IPS-15b (cell line): ENCODE measurements at regions not wholly inside any gene's neighbourhood (a gene's known extent, or its start where the extent isn't known, plus 50 kb on each side); places are given as distances from the start of the nearest gene placed in this dataset.

Source experiments
- H3K27me3 ChIP-seq: one replicate; pipeline ENCODE4 v1.6.1; 2013; ENCODE audit warnings: low read length; ENCODE audit not compliant: control insufficient read depth, insufficient read depth
- H3K36me3 ChIP-seq: one replicate; pipeline ENCODE4 v1.6.1; 2013; ENCODE audit warnings: low read length; ENCODE audit not compliant: control insufficient read depth, insufficient read depth
- H3K4me1 ChIP-seq: one replicate; pipeline ENCODE4 v1.6.1; 2013; ENCODE audit warnings: mild to moderate bottlenecking, low read length; ENCODE audit not compliant: control insufficient read depth, insufficient read depth
- H3K4me3 ChIP-seq: one replicate; pipeline ENCODE4 v1.5.1; 2013; ENCODE audit warnings: low read depth, low read length
- H3K9ac ChIP-seq: one replicate; pipeline ENCODE4 v1.6.1; 2013; ENCODE audit warnings: low read depth, mild to moderate bottlenecking, low read length
- H3K9me3 ChIP-seq: one replicate; pipeline ENCODE4 v1.6.1; 2013; ENCODE audit warnings: mild to moderate bottlenecking, low read length; ENCODE audit not compliant: control insufficient read depth, insufficient read depth

DNA sequence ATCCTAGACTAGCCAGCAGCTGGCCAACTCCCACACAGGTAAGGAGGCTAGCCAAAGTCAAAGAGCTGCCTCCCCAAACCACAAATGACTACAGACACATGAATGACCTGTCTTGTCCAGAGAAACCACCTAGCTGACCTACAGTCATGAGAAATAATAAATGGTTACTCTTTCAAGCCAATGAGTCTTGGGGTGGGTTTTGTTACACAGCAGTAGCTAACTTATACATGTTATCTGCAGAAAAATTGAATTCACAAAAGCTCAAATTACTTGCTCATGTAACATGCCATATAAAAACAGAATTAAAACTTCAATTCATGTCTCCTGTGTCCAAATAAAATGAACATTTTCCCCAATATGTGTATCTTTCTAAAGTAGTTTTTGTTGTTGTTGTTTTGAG, 307.4 kb upstream of the NR2F2 start:
- Histone ChIP-seq H3K4me1 (no peaks in the 10 kb centered on the region), H3K4me3 (no peak overlapping the region), H3K36me3 (no peaks in the 10 kb centered on the region), H3K9ac (no peak overlapping the region), H3K27me3 (no peaks in the 10 kb centered on the region), H3K9me3 (no peaks in the 10 kb centered on the region)

DNA sequence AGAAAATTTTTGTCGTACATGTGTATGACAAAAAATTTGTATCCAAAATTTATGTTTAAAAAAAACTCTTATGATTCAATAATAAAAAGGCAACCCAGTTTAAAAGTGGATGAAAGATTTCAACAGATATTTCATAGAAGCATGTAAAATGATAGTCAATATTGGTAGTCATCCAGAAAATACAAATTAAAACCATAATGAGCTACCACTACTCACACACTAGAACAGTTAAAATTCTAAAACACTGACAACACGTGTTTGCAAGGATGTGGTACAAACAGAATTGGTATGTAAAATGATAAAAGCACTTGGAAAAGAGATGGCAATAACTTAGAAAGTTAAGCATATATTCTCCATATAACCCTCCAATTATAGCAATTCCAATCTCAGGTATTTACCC, 303.0 kb upstream of the NR2F2 start:
- no peaks in the 10 kb centered on the region for H3K9me3 ChIP-seq
- H3K27me3 ChIP-seq: no peaks in the 10 kb centered on the region
- no peaks in the 10 kb centered on the region for H3K4me1 ChIP-seq
- H3K36me3 ChIP-seq: no peaks in the 10 kb centered on the region
- no peak overlapping the region for H3K4me3 ChIP-seq
- H3K9ac ChIP-seq: no peak overlapping the region

DNA sequence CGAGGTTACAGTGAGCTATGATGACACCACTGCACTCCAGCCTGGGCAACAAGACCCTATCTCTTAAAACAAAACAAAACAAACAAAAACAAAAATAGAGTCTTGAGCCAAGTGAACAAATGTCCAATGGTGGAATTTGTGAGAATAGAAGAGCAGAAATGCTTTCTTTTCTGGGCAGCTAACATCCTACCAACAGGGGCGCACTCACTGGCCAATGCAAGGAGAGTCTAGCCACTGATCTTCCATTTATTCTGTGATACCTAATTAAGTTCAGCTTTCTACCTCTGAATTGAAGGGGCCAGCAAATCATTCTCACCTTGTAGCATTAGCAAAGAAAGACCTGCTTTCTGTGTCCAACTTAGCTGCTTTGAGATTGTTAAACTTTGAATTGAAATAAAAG, 301.9 kb upstream of the NR2F2 start:
- H3K9me3 ChIP-seq: no peaks in the 10 kb centered on the region
- H3K4me1 ChIP-seq: no peaks in the 10 kb centered on the region
- no peaks in the 10 kb centered on the region for H3K27me3 ChIP-seq
- no peaks in the 10 kb centered on the region for H3K36me3 ChIP-seq
- H3K9ac ChIP-seq: no peak overlapping the region
- H3K4me3 ChIP-seq: no peak overlapping the region

DNA sequence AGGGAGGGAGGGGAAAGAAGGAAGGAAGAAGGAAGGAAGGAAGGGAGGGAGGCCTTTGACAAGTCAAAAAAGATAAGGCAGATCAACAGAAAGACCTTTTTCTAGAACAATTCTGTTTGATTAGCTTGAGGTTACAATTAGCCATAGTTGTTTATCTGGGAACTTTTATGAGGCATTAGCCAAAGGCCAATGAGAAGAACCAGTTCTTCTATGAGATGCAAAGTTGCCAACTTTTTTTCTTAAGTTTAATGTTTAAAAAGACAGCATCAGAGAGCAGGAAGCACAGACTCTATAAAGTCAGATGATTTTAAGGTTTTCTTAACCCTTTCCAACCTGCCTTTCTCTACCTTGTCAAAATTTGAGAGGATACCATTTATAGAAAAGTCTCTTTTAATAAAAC, 301.3 kb upstream of the NR2F2 start:
- Histone ChIP-seq H3K9me3 (no peaks in the 10 kb centered on the region), H3K4me3 (no peak overlapping the region), H3K36me3 (no peaks in the 10 kb centered on the region), H3K27me3 (no peaks in the 10 kb centered on the region), H3K4me1 (no peaks in the 10 kb centered on the region), H3K9ac (no peak overlapping the region)

DNA sequence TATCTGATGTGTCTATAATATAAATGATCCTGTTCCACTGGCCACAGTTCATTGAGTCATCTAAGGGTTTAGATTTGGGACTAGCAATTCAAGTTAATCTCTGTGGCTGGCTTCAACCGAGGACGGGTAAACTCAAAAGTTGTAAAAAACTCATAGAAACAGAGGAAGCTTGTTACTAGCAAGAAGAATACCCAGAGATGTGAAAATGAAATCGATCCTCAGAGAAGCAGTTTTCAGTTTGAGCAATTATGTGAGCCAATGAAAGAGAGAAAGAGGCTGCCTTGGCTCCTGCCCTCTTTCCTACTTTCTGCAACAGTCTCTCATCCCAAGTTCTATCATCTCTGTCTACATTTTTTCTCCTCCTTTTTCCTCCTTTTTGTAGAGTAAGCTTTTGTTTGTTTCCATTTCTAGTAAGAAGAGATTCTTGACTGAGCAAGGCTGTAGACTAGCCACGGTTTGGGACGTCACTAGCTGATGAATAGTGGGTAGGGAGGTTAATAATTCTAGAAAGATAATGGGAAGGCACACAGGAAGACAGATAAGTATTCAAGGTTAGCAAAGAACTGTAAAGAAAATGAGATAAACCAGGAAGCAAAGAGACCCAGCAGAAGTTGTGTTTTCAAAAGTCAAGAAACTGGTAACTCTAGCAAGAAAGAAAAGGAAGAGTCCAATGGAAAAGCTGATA, 298.9 kb upstream of the NR2F2 start:
- Histone ChIP-seq H3K36me3 (no peaks in the 10 kb centered on the region), H3K9me3 (no peaks in the 10 kb centered on the region), H3K4me3 (no peak overlapping the region), H3K4me1 (peaks cover under 1% of the 10 kb centered on the region), H3K27me3 (peaks cover 4% of the 10 kb centered on the region), H3K9ac (no peak overlapping the region)

DNA sequence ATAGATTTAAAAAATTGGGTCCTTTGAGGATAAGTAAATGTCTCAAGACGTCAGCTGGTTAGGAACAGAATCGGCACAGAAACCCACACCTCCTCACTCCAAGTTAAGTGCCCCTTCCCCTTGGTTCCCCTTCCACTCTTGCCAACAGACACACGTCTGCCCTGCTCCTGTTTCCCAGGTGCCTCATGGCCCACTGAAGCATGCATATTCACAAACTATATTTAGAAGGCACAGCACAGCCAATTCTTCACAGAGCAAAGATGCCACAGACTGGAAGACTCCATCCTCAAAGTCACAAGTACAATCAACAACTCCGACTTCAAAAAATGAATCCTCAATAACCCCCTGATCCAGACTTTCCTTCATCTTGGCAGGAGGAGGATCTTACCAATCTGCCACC, 295.4 kb upstream of the NR2F2 start:
- Histone ChIP-seq H3K27me3 (peaks cover 8% of the 10 kb centered on the region), H3K9ac (no peak overlapping the region), H3K9me3 (no peaks in the 10 kb centered on the region), H3K36me3 (no peaks in the 10 kb centered on the region), H3K4me1 (peaks cover 5% of the 10 kb centered on the region), H3K4me3 (no peak overlapping the region)

DNA sequence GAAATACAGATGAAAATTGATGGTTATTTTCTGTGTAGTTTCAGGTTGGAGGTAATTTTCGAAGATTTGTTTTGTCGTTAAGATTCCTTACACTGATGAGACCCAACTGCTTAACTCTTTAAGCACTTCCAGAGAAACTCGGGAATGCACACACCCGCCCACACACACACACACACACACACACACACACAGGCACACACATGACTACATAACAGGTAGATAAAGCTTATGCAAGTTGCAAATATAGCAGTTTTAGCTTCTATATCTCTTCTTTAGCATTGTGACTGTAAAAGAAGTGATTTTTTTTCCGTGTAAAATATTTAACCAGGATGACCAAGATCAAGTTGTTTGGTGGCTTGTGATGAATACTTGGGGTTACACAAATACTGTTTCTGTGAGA, 294.9 kb upstream of the NR2F2 start:
- Histone ChIP-seq H3K4me3 (no peak overlapping the region), H3K9ac (no peak overlapping the region), H3K27me3 (peaks cover 8% of the 10 kb centered on the region), H3K4me1 (peaks cover 5% of the 10 kb centered on the region), H3K36me3 (no peaks in the 10 kb centered on the region), H3K9me3 (no peaks in the 10 kb centered on the region)

DNA sequence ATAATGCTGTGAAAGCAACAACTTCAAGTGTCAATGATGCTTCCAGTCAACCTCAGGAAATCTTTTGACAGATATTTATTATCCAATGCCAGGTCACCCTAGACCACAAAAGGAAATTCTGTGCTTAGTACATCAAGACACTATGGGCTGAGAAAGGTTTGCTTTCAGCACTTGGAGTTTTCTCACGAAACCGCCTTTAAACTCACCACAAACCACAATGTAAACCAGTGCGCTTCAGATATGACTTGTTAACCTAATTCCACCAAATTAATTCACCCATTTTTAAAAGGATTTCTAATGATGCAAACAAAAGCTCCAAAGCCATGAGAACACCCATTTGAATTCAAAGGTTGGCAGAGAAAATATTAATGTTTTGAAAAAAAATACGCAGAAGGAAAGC, 292.9 kb upstream of the NR2F2 start:
- Histone ChIP-seq H3K4me1 (peaks cover 5% of the 10 kb centered on the region), H3K4me3 (no peak overlapping the region), H3K9ac (no peak overlapping the region), H3K9me3 (no peaks in the 10 kb centered on the region), H3K36me3 (no peaks in the 10 kb centered on the region), H3K27me3 (peaks cover 8% of the 10 kb centered on the region)

DNA sequence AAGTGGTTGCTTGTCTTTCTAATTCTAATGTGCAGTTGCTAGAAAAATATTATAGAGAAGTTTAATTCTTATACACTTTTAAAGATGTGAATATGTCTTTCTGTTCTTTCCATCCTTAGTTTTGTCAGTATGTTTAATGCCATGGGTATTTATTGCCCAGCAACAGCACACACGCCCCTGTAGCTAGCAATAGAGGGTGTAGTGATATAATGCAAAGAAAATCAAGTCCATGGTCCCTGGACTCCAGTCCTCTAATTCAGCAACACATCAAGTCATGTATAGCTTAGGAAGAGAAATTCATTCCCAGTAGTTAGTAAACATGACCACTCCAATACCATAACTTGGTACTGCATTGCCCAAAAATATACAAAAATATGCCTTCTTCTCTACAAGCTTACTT, 292.4 kb upstream of the NR2F2 start:
- H3K9ac ChIP-seq: no peak overlapping the region
- no peaks in the 10 kb centered on the region for H3K36me3 ChIP-seq
- H3K4me1 ChIP-seq: peaks cover 5% of the 10 kb centered on the region
- no peak overlapping the region for H3K4me3 ChIP-seq
- H3K9me3 ChIP-seq: no peaks in the 10 kb centered on the region
- peaks cover 8% of the 10 kb centered on the region for H3K27me3 ChIP-seq

DNA sequence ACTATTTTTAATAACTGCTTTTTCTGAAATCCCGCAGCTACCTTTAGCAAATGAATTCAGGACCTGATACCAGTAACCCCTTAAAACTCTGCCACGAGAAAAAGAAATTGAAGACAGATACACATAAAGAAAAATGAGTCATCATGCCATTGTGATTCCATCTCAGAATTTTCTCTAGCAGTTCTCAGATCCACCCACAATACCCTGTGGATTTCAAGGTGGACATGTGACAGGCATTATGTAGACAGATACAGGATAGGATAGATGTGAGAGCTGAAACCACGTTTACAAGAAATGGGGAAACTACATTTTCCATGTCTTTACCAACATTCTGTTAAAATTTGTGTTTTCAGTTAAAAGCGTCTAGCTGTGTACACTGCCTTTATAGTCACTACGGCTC, 291.9 kb upstream of the NR2F2 start:
- H3K9me3 ChIP-seq: no peaks in the 10 kb centered on the region
- peaks cover 5% of the 10 kb centered on the region for H3K4me1 ChIP-seq
- H3K9ac ChIP-seq: no peak overlapping the region
- no peak overlapping the region for H3K4me3 ChIP-seq
- no peaks in the 10 kb centered on the region for H3K36me3 ChIP-seq
- peaks cover 8% of the 10 kb centered on the region for H3K27me3 ChIP-seq

DNA sequence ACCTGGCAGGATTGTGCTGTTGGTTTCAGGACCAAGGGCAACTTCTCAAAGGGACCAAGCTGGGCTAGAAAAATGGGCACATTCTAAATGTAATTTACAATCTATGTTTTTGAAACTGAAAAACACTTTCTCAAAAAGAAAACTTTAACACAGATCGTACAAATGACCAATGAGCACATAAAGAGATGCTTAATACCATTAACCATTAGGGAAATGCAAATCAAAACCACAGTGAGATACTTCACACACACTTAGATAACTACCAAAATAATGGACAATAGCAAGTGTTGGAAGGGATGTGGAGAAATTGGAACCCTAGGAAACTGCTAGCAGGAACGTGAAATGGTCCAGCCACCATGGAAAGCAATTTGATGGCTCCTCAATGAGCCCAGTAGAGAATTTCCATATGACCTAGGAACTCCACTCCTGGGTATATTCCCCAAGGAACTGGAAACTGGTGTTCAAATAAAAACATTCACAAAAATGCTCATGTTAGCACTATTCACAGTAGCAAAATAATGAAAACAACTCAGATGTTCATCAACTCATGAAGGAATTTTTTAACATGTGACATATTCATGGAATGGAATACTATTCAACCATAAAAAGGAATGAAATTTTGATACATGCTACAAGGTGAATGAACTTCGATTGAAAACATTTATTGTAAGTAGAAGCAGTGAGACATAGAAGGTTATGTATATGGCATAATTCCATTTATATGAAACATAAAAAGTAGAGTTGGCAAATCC, 288.3 kb upstream of the NR2F2 start:
- peaks cover 5% of the 10 kb centered on the region for H3K27me3 ChIP-seq
- no peaks in the 10 kb centered on the region for H3K36me3 ChIP-seq
- no peak overlapping the region for H3K4me3 ChIP-seq
- no peak overlapping the region for H3K9ac ChIP-seq
- no peaks in the 10 kb centered on the region for H3K4me1 ChIP-seq
- no peaks in the 10 kb centered on the region for H3K9me3 ChIP-seq

DNA sequence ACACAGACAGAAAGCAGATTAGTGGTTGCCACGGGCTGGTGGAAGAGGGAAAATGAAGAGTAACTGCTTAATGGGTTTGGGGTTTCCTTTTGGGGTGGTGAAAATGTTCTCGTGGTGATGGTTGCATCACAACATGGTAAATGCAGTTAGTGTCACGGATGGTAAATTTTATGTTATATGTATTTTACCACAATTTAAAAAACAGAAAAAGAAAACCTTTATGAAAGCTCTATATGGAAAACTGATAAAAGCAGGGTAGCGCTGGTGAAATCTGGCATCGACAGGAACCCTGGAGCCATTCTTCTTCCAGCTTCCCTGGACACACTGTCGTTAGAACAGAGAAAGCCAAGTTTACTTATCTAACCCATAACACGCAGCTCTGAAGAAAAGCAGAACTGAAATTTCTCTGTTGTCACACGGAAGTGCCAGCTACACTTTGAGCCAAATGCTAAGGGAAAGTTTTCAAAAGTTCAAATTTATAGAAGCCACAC, 287.7 kb upstream of the NR2F2 start:
- H3K27me3 ChIP-seq: peaks cover 11% of the 10 kb centered on the region
- no peak overlapping the region for H3K4me3 ChIP-seq
- H3K9ac ChIP-seq: no peak overlapping the region
- H3K36me3 ChIP-seq: no peaks in the 10 kb centered on the region
- H3K9me3 ChIP-seq: no peaks in the 10 kb centered on the region
- no peaks in the 10 kb centered on the region for H3K4me1 ChIP-seq
